ENCODE measurements at regions not wholly inside any gene's neighbourhood (a gene's known extent, or its start where the extent isn't known, plus 50 kb on each side); places are given as distances from the start of the nearest gene placed in this dataset.

DNA sequence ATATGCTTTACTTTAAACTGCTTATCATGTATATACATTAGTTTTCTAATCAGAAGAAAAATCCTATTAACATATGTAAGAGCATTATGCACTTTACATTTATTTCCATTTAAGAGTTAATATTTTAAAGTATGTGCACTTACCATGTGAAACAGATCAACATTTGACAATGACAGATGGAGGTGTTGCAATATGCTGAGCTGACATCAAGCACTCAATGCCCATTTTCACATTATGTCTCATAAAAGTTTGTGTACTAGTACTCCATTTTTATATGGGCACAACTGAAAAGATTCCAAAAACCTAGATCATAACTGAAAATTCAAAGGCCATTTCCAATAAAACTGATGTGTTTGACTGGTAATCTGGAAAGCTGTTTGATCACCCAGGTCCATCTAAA is 420.9 kb upstream of the SOX9 start:
- TF ChIP-seq, protein P1, sequence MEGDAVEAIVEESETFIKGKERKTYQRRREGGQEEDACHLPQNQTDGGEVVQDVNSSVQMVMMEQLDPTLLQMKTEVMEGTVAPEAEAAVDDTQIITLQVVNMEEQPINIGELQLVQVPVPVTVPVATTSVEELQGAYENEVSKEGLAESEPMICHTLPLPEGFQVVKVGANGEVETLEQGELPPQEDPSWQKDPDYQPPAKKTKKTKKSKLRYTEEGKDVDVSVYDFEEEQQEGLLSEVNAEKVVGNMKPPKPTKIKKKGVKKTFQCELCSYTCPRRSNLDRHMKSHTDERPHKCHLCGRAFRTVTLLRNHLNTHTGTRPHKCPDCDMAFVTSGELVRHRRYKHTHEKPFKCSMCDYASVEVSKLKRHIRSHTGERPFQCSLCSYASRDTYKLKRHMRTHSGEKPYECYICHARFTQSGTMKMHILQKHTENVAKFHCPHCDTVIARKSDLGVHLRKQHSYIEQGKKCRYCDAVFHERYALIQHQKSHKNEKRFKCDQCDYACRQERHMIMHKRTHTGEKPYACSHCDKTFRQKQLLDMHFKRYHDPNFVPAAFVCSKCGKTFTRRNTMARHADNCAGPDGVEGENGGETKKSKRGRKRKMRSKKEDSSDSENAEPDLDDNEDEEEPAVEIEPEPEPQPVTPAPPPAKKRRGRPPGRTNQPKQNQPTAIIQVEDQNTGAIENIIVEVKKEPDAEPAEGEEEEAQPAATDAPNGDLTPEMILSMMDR (IDR thresholded peaks at IDR 0.05; ENCODE audit: unreplicated experiment) = no peak
- Mint-ChIP-seq H3K36me3 (ENCODE audit: insufficient read depth, unreplicated experiment) (no peaks in the 10 kb centered on the region), H3K4me3 (ENCODE audit: low read depth, unreplicated experiment) (no peak overlapping the region), H3K9me3 (ENCODE audit: low read depth, unreplicated experiment) (peaks cover 3% of the 10 kb centered on the region), H3K27me3 (ENCODE audit: unreplicated experiment) (no peaks in the 10 kb centered on the region), H3K27ac (ENCODE audit: unreplicated experiment) (no peak overlapping the region), H3K4me1 (ENCODE audit: low read depth, unreplicated experiment) (no peaks in the 10 kb centered on the region)
- no peak for DNase-seq
- no TSS peak for BruUV-seq (replicated peaks)
- intact Hi-C loops (cut with micrococcal nuclease; ENCODE audit: unreplicated experiment) = no loop called here
- CTCF ChIA-PET = no interaction called here

DNA sequence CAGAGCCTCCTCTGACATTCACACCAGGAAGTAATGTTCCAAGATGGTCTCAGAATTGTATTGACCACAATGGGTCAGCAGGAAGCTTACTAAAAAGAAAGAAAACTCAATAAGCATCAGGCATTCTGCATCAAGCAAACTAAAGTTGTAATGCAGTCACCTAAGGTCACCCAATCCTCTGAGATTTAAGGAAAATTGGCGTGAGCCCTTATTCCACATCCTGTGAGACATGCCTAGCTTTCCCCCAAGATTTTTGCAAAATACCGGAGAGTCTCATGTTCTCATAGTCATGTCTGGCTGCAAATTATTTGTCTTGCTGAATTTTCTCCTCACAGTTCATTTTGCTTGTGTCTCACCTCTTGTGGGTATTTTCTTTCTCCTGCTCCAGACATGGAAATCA is 417.1 kb upstream of the SOX9 start:
- Mint-ChIP-seq H3K9me3 (ENCODE audit: low read depth, unreplicated experiment) (no peaks in the 10 kb centered on the region), H3K27ac (ENCODE audit: unreplicated experiment) (no peak overlapping the region), H3K36me3 (ENCODE audit: insufficient read depth, unreplicated experiment) (no peaks in the 10 kb centered on the region), H3K27me3 (ENCODE audit: unreplicated experiment) (no peaks in the 10 kb centered on the region), H3K4me1 (ENCODE audit: low read depth, unreplicated experiment) (no peaks in the 10 kb centered on the region), H3K4me3 (ENCODE audit: low read depth, unreplicated experiment) (no peak overlapping the region)
- CTCF ChIA-PET = no interaction called here
- intact Hi-C loops (cut with micrococcal nuclease; ENCODE audit: unreplicated experiment) = no loop called here
- DNase-seq = no peak
- no TSS peak for BruUV-seq (replicated peaks)
- TF ChIP-seq, protein P1 (IDR thresholded peaks at IDR 0.05; ENCODE audit: unreplicated experiment) = no peak

DNA sequence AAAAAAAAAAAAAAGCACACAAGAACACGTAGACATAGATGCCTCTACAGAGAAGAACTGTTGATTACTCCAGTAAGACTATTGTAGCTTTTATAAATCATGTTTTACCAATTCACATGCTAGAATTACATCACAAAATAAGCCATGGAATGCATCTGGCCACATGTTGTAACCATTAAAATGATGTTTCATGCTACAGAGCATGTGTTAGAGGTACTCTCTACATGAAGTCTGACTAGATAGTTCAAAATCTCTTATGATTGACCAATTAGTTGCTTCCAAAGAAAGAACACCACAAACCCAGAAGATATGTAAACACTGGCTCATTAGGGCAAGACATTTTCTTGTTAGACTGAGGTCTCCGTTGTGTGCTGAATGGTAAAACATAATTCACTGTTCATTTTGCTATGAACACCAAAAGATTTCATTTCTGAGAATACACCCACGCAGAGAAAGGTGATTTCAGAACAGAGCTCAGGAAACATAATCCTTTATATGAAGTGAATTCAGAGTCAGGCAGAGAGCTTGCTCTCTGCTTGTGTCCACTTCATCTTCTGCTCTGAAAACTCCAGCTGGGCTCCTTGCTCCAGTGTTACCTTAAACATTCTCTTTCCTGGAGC is 411.4 kb upstream of the SOX9 start:
- CTCF ChIA-PET = no interaction called here
- no TSS peak for BruUV-seq (replicated peaks)
- Mint-ChIP-seq H3K9me3 (ENCODE audit: low read depth, unreplicated experiment) (no peaks in the 10 kb centered on the region), H3K4me3 (ENCODE audit: low read depth, unreplicated experiment) (no peak overlapping the region), H3K36me3 (ENCODE audit: insufficient read depth, unreplicated experiment) (no peaks in the 10 kb centered on the region), H3K27me3 (ENCODE audit: unreplicated experiment) (no peaks in the 10 kb centered on the region), H3K27ac (ENCODE audit: unreplicated experiment) (no peak overlapping the region), H3K4me1 (ENCODE audit: low read depth, unreplicated experiment) (no peaks in the 10 kb centered on the region)
- no peak for DNase-seq
- TF ChIP-seq, protein P1 (IDR thresholded peaks at IDR 0.05; ENCODE audit: unreplicated experiment) = no peak
- intact Hi-C loops (cut with micrococcal nuclease; ENCODE audit: unreplicated experiment) = no loop called here

DNA sequence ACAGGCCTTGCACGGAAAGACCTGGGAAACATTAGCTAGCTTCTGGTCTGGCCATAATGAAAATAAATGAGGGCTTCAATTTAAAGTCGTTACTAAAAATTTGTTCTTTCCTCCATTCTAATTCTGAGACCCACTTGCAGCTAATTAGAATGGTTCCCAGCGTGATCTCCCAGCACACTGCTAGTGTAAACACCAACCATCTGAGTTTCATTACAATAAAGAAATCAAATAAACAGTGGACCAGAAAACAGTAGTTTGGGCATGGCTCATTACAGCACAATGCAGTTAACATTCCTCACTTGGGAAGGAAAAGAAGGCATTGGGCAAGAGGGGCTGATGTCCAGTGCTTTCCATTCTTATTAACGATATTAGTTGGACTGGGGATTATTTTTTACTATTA is 410.9 kb upstream of the SOX9 start:
- H3K27ac Mint-ChIP-seq (ENCODE audit: unreplicated experiment) = no peak overlapping the region
- BruUV-seq (replicated peaks) = no TSS peak
- no peaks in the 10 kb centered on the region for H3K4me1 Mint-ChIP-seq (ENCODE audit: low read depth, unreplicated experiment)
- H3K9me3 Mint-ChIP-seq (ENCODE audit: low read depth, unreplicated experiment) = no peaks in the 10 kb centered on the region
- TF ChIP-seq, protein P1 (IDR thresholded peaks at IDR 0.05; ENCODE audit: unreplicated experiment) = no peak
- H3K27me3 Mint-ChIP-seq (ENCODE audit: unreplicated experiment) = peaks cover 3% of the 10 kb centered on the region
- no peaks in the 10 kb centered on the region for H3K36me3 Mint-ChIP-seq (ENCODE audit: insufficient read depth, unreplicated experiment)
- CTCF ChIA-PET = no interaction called here
- no peak for DNase-seq
- no peak overlapping the region for H3K4me3 Mint-ChIP-seq (ENCODE audit: low read depth, unreplicated experiment)
- intact Hi-C loops (cut with micrococcal nuclease; ENCODE audit: unreplicated experiment) = no loop called here
